ENCODE measurements at regions not wholly inside any gene's neighbourhood (a gene's known extent, or its start where the extent isn't known, plus 50 kb on each side); places are given as distances from the start of the nearest gene placed in this dataset.

- no peak for TF ChIP-seq YY1 (IDR thresholded peaks at IDR 0.05; ENCODE audit: low read depth, low read length)
- TF ChIP-seq, protein P1, sequence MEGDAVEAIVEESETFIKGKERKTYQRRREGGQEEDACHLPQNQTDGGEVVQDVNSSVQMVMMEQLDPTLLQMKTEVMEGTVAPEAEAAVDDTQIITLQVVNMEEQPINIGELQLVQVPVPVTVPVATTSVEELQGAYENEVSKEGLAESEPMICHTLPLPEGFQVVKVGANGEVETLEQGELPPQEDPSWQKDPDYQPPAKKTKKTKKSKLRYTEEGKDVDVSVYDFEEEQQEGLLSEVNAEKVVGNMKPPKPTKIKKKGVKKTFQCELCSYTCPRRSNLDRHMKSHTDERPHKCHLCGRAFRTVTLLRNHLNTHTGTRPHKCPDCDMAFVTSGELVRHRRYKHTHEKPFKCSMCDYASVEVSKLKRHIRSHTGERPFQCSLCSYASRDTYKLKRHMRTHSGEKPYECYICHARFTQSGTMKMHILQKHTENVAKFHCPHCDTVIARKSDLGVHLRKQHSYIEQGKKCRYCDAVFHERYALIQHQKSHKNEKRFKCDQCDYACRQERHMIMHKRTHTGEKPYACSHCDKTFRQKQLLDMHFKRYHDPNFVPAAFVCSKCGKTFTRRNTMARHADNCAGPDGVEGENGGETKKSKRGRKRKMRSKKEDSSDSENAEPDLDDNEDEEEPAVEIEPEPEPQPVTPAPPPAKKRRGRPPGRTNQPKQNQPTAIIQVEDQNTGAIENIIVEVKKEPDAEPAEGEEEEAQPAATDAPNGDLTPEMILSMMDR (IDR thresholded peaks at IDR 0.05; ENCODE audit: control extremely low read depth in 1 of 3, insufficient read depth in 1 of 3, low read depth in 1 of 3, low read length in 3 of 3), result no peak
- no peak for TF ChIP-seq POLR2AphosphoS5 (IDR thresholded peaks at IDR 0.05; ENCODE audit: low read depth, low read length)
- no peak for TF ChIP-seq RAD21 (IDR thresholded peaks at IDR 0.05 in 1 of 2, conservative IDR thresholded peaks at IDR 0.05 in 1 of 2; ENCODE audit: low read depth in 2 of 2, low read length in 2 of 2)
- TF ChIP-seq TAF1 (IDR thresholded peaks at IDR 0.05; ENCODE audit: low read depth, low read length), result no peak
- no peak for TF ChIP-seq EP300 (IDR thresholded peaks at IDR 0.05; ENCODE audit: borderline replicate concordance in 1 of 2, low read depth in 2 of 2, low read length in 2 of 2)
- no peak for TF ChIP-seq BACH1 (IDR thresholded peaks at IDR 0.05; ENCODE audit: low read length)
- TF ChIP-seq CREB1 (IDR thresholded peaks at IDR 0.05), result no peak
- no peak for TF ChIP-seq CEBPB (IDR thresholded peaks at IDR 0.05; ENCODE audit: low read depth, low read length)
- TF ChIP-seq, protein P2, sequence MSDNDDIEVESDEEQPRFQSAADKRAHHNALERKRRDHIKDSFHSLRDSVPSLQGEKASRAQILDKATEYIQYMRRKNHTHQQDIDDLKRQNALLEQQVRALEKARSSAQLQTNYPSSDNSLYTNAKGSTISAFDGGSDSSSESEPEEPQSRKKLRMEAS (IDR thresholded peaks at IDR 0.05), result no peak
- no peak for TF ChIP-seq SUZ12 (IDR thresholded peaks at IDR 0.05; ENCODE audit: low read length)
- TF ChIP-seq EZH2 (IDR thresholded peaks at IDR 0.05; ENCODE audit: low read depth, low read length, severe bottlenecking), result no peak
- TF ChIP-seq RXRA (IDR thresholded peaks at IDR 0.05; ENCODE audit: insufficient read depth, low read depth, low read length), result no peak
These were observed 104.1 kb upstream of the BASP1 start for GRCh38 chr5:17113174-17113958.

All from H1 (cell line).